ENCODE measurements at regions not wholly inside any gene's neighbourhood (a gene's known extent, or its start where the extent isn't known, plus 50 kb on each side); places are given as distances from the start of the nearest gene placed in this dataset.
"Not testable (repeated sequence)": the region's sequence is repeated elsewhere in the genome, so short reads cannot be mapped to it uniquely, and the experiment has no call there.

DNA sequence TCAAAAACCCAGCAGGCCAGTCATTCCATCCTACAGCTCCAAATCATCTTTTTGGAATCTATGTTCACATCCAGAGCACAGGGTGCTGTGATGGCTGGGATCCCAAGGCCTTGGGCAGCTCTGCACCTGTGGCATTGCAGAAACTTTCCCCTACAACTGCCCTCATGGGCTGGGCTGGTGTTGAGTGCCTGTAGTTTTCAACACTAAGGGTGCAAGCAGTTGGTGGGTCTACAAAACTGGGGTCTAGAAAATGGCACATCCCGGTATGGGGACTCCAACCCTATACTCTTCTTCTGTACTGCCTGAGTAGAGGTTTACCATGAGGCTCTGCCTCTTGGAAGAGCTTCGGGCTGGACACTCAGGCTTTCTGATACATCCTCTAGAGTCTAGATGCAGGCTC is 95.2 kb upstream of the TEKT4 start:
- Histone ChIP-seq H3K4me3 (ENCODE audit: low read length) (no peak overlapping the region), H2AFZ (ENCODE audit: low read length) (no peak overlapping the region), H3K9me3 (ENCODE audit: low read length) (no peaks in the 10 kb centered on the region), H3K9ac (ENCODE audit: low read length) (no peak overlapping the region), H3F3A (ENCODE audit: low read length, unreplicated experiment) (no peaks in the 10 kb centered on the region), H3K27ac (ENCODE audit: low read length) (no peak overlapping the region), H3K36me3 (ENCODE audit: low read depth, low read length) (no peaks in the 10 kb centered on the region), H3K4me2 (ENCODE audit: low read length) (no peak overlapping the region), H4K20me1 (ENCODE audit: low read length) (no peaks in the 10 kb centered on the region), H3K79me2 (ENCODE audit: low read length) (no peaks in the 10 kb centered on the region), H3K27me3 (ENCODE audit: low read length) (peaks cover 10% of the 10 kb centered on the region), H3K4me1 (ENCODE audit: insufficient read depth, low read length) (no peaks in the 10 kb centered on the region), H3K9me2 (replicated peaks; ENCODE audit: low read length) (no peaks in the 10 kb centered on the region)
- BruUV-seq (replicated peaks): no TSS peak
- ChIA-PET CTCF (no interaction called here), POLR2A (ENCODE audit: unreplicated experiment) (no interaction called here)
- TF ChIP-seq EZH2 (IDR thresholded peaks at IDR 0.05; ENCODE audit: low read length, unreplicated experiment): no peak
- no peak for TF ChIP-seq EZH2phosphoT487 (IDR thresholded peaks at IDR 0.05; ENCODE audit: borderline replicate concordance, low read length)
- TF ChIP-seq, protein P1, sequence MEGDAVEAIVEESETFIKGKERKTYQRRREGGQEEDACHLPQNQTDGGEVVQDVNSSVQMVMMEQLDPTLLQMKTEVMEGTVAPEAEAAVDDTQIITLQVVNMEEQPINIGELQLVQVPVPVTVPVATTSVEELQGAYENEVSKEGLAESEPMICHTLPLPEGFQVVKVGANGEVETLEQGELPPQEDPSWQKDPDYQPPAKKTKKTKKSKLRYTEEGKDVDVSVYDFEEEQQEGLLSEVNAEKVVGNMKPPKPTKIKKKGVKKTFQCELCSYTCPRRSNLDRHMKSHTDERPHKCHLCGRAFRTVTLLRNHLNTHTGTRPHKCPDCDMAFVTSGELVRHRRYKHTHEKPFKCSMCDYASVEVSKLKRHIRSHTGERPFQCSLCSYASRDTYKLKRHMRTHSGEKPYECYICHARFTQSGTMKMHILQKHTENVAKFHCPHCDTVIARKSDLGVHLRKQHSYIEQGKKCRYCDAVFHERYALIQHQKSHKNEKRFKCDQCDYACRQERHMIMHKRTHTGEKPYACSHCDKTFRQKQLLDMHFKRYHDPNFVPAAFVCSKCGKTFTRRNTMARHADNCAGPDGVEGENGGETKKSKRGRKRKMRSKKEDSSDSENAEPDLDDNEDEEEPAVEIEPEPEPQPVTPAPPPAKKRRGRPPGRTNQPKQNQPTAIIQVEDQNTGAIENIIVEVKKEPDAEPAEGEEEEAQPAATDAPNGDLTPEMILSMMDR (conservative IDR thresholded peaks at IDR 0.05; ENCODE audit: low read depth, low read length): no peak
- no peak for ATAC-seq
- DNase-seq: no peak
- intact Hi-C loops (cut with micrococcal nuclease): no loop called here

DNA sequence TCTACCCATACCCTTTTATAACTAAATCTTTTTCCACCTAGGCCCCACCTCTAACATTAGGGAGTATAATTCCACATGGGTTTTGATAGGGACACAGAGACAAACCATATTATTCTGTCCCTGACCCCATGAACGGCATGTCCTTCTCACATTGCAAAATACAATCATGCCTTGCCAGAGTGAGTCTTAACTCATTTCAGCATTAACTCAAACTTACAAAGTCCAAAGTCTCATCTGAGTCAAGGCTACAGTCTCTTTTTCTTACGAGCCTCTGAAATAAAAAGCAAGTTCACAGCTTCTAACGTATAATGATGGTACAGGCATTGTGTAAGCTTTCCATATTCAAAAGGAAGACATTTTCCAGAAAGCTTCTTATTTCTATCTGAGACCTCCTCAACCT is 86.1 kb upstream of the TEKT4 start:
- POLR2A ChIA-PET (ENCODE audit: unreplicated experiment); BruUV-seq (replicated peaks); H3K4me3 ChIP-seq (ENCODE audit: low read length); DNase-seq; H3K79me2 ChIP-seq (ENCODE audit: low read length); CTCF ChIA-PET; H3K36me3 ChIP-seq (ENCODE audit: low read depth, low read length); H3K27me3 ChIP-seq (ENCODE audit: low read length); H3K27ac ChIP-seq (ENCODE audit: low read length); H3F3A ChIP-seq (ENCODE audit: low read length, unreplicated experiment); H3K9me3 ChIP-seq (ENCODE audit: low read length); H3K9ac ChIP-seq (ENCODE audit: low read length); H3K4me2 ChIP-seq (ENCODE audit: low read length); H2AFZ ChIP-seq (ENCODE audit: low read length); intact Hi-C loops (cut with micrococcal nuclease); H4K20me1 ChIP-seq (ENCODE audit: low read length); ATAC-seq; H3K4me1 ChIP-seq (ENCODE audit: insufficient read depth, low read length); H3K9me2 ChIP-seq (replicated peaks; ENCODE audit: low read length): not testable (repeated sequence)

- POLR2A ChIA-PET (ENCODE audit: unreplicated experiment); ATAC-seq; CTCF ChIA-PET; BruUV-seq (replicated peaks); DNase-seq; H3K4me1 ChIP-seq (ENCODE audit: insufficient read depth, low read length); H3K9ac ChIP-seq (ENCODE audit: low read length); intact Hi-C loops (cut with micrococcal nuclease); H3K9me3 ChIP-seq (ENCODE audit: low read length); H3K36me3 ChIP-seq (ENCODE audit: low read depth, low read length); H4K20me1 ChIP-seq (ENCODE audit: low read length); H2AFZ ChIP-seq (ENCODE audit: low read length); H3K9me2 ChIP-seq (replicated peaks; ENCODE audit: low read length); H3K4me2 ChIP-seq (ENCODE audit: low read length); H3K27me3 ChIP-seq (ENCODE audit: low read length); H3K27ac ChIP-seq (ENCODE audit: low read length); H3F3A ChIP-seq (ENCODE audit: low read length, unreplicated experiment); H3K4me3 ChIP-seq (ENCODE audit: low read length); H3K79me2 ChIP-seq (ENCODE audit: low read length): not testable (repeated sequence)
Measured at GRCh38 chr2:94786424-94786823, 84.8 kb upstream of the TEKT4 start.

DNA sequence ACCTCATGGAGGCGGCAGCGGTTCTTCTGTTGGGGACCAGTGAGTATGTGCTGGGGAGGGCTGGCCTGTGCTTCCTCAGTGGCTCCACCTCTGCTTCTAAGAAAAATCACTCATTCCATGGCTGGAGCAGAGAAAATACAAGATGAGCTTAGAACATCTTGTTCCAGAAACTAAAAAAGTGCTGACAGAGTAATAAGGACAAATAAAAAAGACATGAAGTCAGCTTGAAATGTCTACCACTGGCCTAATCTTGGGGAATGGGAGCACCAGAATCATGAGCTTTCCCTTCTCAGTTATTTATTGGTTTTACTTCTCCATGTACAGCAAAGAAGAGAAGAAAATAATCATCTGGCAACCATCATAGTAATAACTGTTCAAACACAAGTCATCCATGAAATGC is 81.1 kb upstream of the TEKT4 start:
- H3K79me2 ChIP-seq (ENCODE audit: low read length); H2AFZ ChIP-seq (ENCODE audit: low read length); H3K4me3 ChIP-seq (ENCODE audit: low read length); H3F3A ChIP-seq (ENCODE audit: low read length, unreplicated experiment); H3K27me3 ChIP-seq (ENCODE audit: low read length); H3K36me3 ChIP-seq (ENCODE audit: low read depth, low read length); H3K9me2 ChIP-seq (replicated peaks; ENCODE audit: low read length); DNase-seq; H3K4me1 ChIP-seq (ENCODE audit: insufficient read depth, low read length); intact Hi-C loops (cut with micrococcal nuclease); BruUV-seq (replicated peaks); ATAC-seq; POLR2A ChIA-PET (ENCODE audit: unreplicated experiment); H3K9me3 ChIP-seq (ENCODE audit: low read length); CTCF ChIA-PET; H4K20me1 ChIP-seq (ENCODE audit: low read length); H3K9ac ChIP-seq (ENCODE audit: low read length); H3K4me2 ChIP-seq (ENCODE audit: low read length); H3K27ac ChIP-seq (ENCODE audit: low read length): not testable (repeated sequence)
